K562 (cell line): ENCODE measurements at regions not wholly inside any gene's neighbourhood (a gene's known extent, or its start where the extent isn't known, plus 50 kb on each side); places are given as distances from the start of the nearest gene placed in this dataset.

Source experiments
- CAMTA2 ChIP-seq: fragments of 250-450 bp; sonication (Bioruptor Pico); conservative IDR thresholded peaks from 2 replicates; pipeline ENCODE4 v1.5.1; 2022
- CCNT2 ChIP-seq: IDR thresholded peaks from 2 replicates; pipeline ENCODE4 v1.6.1; 2011; ENCODE audit warnings: borderline replicate concordance, low read depth, mild to moderate bottlenecking, moderate library complexity, mixed read lengths, low read length; ENCODE audit not compliant: insufficient read length; ENCODE audit errors: extremely low read depth
- CEBPB ChIP-seq: fragments of 450-650 bp; IDR thresholded peaks from 2 replicates; pipeline ENCODE4 v1.6.1; 2016; ENCODE audit warnings: missing genetic modification characterization, missing compliant biosample characterization
- FOSL1 ChIP-seq: fragments of 200-800 bp; sonication (Bioruptor generic); conservative IDR thresholded peaks from 2 replicates; pipeline ENCODE4 v1.6.1; 2016; ENCODE audit warnings: missing genetic modification characterization, missing compliant biosample characterization
- FOXA3 ChIP-seq, 2 experiments: fragments of 450-650 bp in 1 of 2; sonication (generic) in 1 of 2; formaldehyde crosslinking; IDR thresholded peaks in 1 of 2; conservative IDR thresholded peaks in 1 of 2; 2 replicates each; pipeline versions ENCODE4 v1.4.0 to v1.8.0; 2020 to 2022; ENCODE audit warnings: mild to moderate bottlenecking in 2 of 2, missing genetic modification reagents in 1 of 2
- GATAD2A ChIP-seq: fragments of 450-650 bp; IDR thresholded peaks from 2 replicates; pipeline ENCODE4 v1.6.1; 2017
- KDM2B ChIP-seq: fragments of 250-450 bp; sonication (Bioruptor Pico); IDR thresholded peaks from 2 replicates; pipeline ENCODE4 v1.8.0; 2021; ENCODE audit warnings: mild to moderate bottlenecking, moderate library complexity
- NCOA4 ChIP-seq: fragments of 450-650 bp; IDR thresholded peaks from 2 replicates; pipeline ENCODE4 v1.6.1; 2018; ENCODE audit warnings: mild to moderate bottlenecking; ENCODE audit not compliant: partially characterized antibody
- NFXL1 ChIP-seq: fragments of 450-650 bp; formaldehyde crosslinking; IDR thresholded peaks from 2 replicates; pipeline ENCODE4 v1.4.0; 2021; ENCODE audit warnings: mild to moderate bottlenecking
- RBFOX2 ChIP-seq: fragments of 200-400 bp; formaldehyde crosslinking; IDR thresholded peaks from 2 replicates; pipeline ENCODE4 v1.6.1; 2017; ENCODE audit warnings: low read depth, mild to moderate bottlenecking, low read length, moderate library complexity
- RCOR1 ChIP-seq, 2 experiments: IDR thresholded peaks; 2 replicates each; pipeline ENCODE4 v1.6.1; 2012; ENCODE audit warnings: low read depth in 2 of 2, low read length in 2 of 2, borderline replicate concordance in 1 of 2, improper control_type of control experiment in 1 of 2
- TRIM24 ChIP-seq, 2 experiments: fragments of 450-650 bp; IDR thresholded peaks; 2 replicates each; pipeline ENCODE4 v1.6.1; 2016
- ZNF778 ChIP-seq: fragments of 450-650 bp; formaldehyde crosslinking; IDR thresholded peaks from 2 replicates; pipeline ENCODE4 v1.4.0; 2020; ENCODE audit warnings: mild to moderate bottlenecking, moderate library complexity
- ZSCAN29 ChIP-seq: fragments of 450-650 bp; IDR thresholded peaks from 2 replicates; pipeline ENCODE4 v1.6.1; 2017
- TF ChIP-seq, protein P1 (sequence below), 2 experiments: fragments of 450-650 bp; formaldehyde crosslinking in 1 of 2; IDR thresholded peaks; 2 replicates each; pipeline versions ENCODE4 v1.4.0 to v1.6.1; 2014 to 2020; ENCODE audit warnings: mild to moderate bottlenecking in 2 of 2, borderline replicate concordance in 1 of 2, low read depth in 1 of 2
- TF ChIP-seq, protein P2 (sequence below): fragments of 150-350 bp; conservative IDR thresholded peaks from 2 replicates; pipeline ENCODE4 v1.6.1; 2014; ENCODE audit warnings: low read length
- TF ChIP-seq, protein P3 (sequence below), 2 experiments: fragments of 250-450 bp in 1 of 2; fragments of 450-650 bp in 1 of 2; sonication (Bioruptor Pico) in 1 of 2; IDR thresholded peaks; 2 replicates each; pipeline versions ENCODE4 v1.6.1 to v1.8.0; 2016 to 2021; ENCODE audit warnings: mild to moderate bottlenecking in 2 of 2, moderate library complexity in 2 of 2, missing compliant biosample characterization in 1 of 2, missing genetic modification characterization in 1 of 2

DNA sequence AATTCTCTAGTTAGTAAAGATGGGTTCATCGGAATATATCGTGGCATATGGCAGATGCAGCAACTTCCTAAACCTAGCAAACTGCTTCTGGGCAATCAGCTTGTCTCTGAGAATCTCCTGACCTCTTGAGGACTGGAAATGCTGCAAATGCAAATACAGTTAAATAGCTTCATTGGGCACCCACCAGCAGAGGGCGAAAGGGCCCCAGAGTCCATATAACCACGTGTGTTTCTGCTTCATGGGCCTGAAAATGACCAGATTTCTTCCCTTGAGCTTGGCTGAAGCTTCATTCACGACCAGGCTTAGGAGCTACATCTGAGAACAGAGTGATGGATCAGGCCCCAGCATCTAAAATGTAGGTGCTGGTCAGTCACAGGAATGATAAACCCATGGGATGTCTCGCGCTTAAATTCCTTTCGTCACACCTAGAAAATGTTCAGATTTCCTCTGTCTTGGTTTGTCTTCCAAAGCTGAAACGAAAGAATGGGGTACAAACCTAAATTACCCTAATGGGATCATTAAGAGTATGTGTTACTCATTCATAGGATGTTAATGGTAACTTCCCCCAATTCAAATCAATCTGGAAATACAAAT, 1482.5 kb upstream of the TMEM132C start (continued):
- TF ChIP-seq, protein P1, sequence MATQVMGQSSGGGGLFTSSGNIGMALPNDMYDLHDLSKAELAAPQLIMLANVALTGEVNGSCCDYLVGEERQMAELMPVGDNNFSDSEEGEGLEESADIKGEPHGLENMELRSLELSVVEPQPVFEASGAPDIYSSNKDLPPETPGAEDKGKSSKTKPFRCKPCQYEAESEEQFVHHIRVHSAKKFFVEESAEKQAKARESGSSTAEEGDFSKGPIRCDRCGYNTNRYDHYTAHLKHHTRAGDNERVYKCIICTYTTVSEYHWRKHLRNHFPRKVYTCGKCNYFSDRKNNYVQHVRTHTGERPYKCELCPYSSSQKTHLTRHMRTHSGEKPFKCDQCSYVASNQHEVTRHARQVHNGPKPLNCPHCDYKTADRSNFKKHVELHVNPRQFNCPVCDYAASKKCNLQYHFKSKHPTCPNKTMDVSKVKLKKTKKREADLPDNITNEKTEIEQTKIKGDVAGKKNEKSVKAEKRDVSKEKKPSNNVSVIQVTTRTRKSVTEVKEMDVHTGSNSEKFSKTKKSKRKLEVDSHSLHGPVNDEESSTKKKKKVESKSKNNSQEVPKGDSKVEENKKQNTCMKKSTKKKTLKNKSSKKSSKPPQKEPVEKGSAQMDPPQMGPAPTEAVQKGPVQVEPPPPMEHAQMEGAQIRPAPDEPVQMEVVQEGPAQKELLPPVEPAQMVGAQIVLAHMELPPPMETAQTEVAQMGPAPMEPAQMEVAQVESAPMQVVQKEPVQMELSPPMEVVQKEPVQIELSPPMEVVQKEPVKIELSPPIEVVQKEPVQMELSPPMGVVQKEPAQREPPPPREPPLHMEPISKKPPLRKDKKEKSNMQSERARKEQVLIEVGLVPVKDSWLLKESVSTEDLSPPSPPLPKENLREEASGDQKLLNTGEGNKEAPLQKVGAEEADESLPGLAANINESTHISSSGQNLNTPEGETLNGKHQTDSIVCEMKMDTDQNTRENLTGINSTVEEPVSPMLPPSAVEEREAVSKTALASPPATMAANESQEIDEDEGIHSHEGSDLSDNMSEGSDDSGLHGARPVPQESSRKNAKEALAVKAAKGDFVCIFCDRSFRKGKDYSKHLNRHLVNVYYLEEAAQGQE (IDR thresholded peaks at IDR 0.05; ENCODE audit: borderline replicate concordance) = peak; percentile 81
- TF ChIP-seq, protein P1 (CRISPR knock-in tag; IDR thresholded peaks at IDR 0.05; ENCODE audit: low read depth) = no peak
- no peak for TF ChIP-seq KDM2B (CRISPR knock-in tag)
- no peak for TF ChIP-seq CCNT2
- TF ChIP-seq NCOA4 = no peak
- TF ChIP-seq, protein P2, sequence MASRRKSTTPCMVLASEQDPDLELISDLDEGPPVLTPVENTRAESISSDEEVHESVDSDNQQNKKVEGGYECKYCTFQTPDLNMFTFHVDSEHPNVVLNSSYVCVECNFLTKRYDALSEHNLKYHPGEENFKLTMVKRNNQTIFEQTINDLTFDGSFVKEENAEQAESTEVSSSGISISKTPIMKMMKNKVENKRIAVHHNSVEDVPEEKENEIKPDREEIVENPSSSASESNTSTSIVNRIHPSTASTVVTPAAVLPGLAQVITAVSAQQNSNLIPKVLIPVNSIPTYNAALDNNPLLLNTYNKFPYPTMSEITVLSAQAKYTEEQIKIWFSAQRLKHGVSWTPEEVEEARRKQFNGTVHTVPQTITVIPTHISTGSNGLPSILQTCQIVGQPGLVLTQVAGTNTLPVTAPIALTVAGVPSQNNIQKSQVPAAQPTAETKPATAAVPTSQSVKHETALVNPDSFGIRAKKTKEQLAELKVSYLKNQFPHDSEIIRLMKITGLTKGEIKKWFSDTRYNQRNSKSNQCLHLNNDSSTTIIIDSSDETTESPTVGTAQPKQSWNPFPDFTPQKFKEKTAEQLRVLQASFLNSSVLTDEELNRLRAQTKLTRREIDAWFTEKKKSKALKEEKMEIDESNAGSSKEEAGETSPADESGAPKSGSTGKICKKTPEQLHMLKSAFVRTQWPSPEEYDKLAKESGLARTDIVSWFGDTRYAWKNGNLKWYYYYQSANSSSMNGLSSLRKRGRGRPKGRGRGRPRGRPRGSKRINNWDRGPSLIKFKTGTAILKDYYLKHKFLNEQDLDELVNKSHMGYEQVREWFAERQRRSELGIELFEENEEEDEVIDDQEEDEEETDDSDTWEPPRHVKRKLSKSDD = no peak
- no peak for TF ChIP-seq TRIM24 (IDR thresholded peaks at IDR 0.05)
- TF ChIP-seq RCOR1 (IDR thresholded peaks at IDR 0.05; ENCODE audit: borderline replicate concordance in 1 of 2, low read depth in 2 of 2, low read length in 2 of 2) = peak in 1 of 2 experiments; percentile 42; a peak in 1 of 4 replicates
- TF ChIP-seq FOSL1 (tag) = no peak
- no peak for TF ChIP-seq CEBPB (tag)
- TF ChIP-seq, protein P3, sequence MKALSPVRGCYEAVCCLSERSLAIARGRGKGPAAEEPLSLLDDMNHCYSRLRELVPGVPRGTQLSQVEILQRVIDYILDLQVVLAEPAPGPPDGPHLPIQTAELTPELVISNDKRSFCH (CRISPR knock-in tag; IDR thresholded peaks at IDR 0.05) = no peak
- TF ChIP-seq, protein P3 (tag; IDR thresholded peaks at IDR 0.05) = no peak
- no peak for TF ChIP-seq ZNF778 (CRISPR knock-in tag)
- no peak for TF ChIP-seq NFXL1
- no peak for TF ChIP-seq FOXA3 (CRISPR knock-in tag; conservative IDR thresholded peaks at IDR 0.05 in 1 of 2, IDR thresholded peaks at IDR 0.05 in 1 of 2)
- no peak for TF ChIP-seq RBFOX2
- no peak for TF ChIP-seq CAMTA2 (CRISPR knock-in tag)
- no peak for TF ChIP-seq GATAD2A
- no peak for TF ChIP-seq ZSCAN29
